Anterior cingulate cortex (tissue), 58 donors: ENCODE measurements at regions not wholly inside any gene's neighbourhood (a gene's known extent, or its start where the extent isn't known, plus 50 kb on each side); places are given as distances from the start of the nearest gene placed in this dataset.
A peak's percentile ranks its signal among the peaks of the same experiment; 100 is the strongest.
"Not testable (repeated sequence)": the region's sequence is repeated elsewhere in the genome, so short reads cannot be mapped to it uniquely, and the experiment has no call there.

Source experiments
- DNase-seq, 58 donors: peaks; one replicate each; lab custom pipeline; 2025; lab: John Stamatoyannopoulos, UW

- no peak for DNase-seq
Observed at GRCh38 chr13:59024434-59024833, 1139.3 kb downstream of the DIAPH3 start.

DNA sequence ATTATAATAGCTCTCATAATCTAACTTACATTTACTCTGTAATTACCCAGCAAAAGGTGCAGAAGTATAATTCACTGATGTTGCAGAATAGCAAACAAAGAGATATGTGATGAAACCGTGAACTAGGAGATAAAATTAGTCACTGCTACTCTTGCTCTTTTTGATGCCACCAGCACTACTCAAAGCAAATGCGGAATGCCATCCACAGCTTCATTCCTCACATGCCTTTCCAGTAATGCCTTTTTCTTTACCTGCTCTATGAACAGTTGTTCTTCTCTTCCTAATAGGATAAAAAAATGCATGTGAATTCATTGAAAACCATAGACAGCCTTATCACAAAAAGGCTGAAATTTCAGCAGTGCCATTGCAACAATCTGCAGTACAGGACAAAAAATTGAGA, 1129.5 kb downstream of the DIAPH3 start:
- DNase-seq = no peak

GRCh38 chr13:59038824-59039223, 1124.9 kb downstream of the DIAPH3 start:
- DNase-seq = no peak

GRCh38 chr13:59043016-59043415, 1120.7 kb downstream of the DIAPH3 start:
- no peak for DNase-seq

DNA sequence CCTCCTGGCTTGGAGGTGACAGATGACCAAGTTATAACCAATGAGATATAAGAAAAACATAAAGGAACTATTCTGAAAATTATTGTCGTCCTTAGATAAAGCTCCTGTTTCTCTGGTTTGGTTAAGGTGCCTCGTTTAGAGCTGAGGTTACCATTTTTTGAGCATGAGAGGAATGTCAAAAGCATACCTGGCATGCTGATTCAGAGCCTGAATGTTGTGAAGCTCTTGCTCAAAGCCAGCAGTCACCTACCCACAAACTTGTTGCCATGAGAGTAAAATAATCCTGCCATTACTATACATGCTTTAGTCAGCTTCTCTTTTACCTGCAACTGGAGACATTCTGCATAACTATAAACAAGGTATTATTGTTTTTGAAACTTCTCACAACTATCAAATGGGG, 1116.2 kb downstream of the DIAPH3 start:
- no peak for DNase-seq

DNA sequence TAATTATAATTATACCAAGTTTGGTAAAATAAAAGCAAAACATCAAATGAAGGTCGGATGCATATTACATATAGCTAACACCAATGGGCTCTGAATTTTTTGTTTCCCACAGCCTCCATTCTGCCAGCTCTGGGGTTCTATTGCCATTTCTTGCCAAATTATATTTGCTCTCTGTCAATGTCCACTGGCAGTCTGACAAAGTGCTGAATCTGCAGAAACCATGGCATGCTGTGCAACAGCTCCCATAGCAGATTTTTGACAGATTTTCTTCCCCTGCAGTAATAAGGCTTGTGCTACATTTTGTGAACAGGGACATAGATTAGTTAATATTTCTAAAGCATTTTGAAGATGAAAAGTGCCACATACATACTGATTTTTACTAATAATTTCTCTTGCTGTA, 1102.1 kb downstream of the DIAPH3 start:
- no peak for DNase-seq

DNA sequence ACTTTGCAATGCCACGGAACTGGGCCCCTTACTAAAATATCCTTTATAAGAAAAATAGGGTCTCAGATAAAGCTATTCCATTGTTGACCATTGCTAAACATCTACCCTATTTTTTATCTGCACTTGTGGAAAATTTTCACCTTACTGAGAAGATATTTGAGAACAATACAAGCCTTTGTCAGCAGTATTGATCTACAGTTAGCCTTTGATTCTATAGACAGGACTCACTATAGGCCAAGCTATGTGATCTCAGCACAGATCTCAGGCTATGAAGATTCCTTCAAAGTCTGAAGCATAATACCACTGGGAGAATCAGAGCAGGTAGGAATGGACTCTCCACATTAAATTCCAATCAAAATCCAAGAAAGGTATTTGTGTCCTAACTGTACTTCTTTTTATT, 1099.7 kb downstream of the DIAPH3 start:
- no peak for DNase-seq

DNA sequence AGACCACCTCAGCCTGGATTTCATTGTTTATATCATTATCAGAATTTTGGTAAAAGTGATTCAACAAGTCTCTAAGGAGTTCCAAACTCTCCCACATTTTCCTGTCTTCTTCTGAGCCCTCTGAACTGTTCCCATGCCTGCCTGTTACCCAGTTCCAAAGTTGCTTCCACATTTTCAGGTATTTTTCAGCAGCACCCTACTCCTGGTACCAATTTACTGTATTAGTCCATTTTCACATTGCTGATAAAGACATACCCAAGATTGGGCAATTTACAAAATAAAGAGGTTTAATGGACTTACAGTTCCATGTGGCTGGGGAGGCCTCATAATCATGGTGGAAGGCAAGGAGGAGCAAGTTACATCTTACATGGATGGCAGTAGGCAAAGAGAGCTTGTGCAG, 1087.3 kb downstream of the DIAPH3 start:
- not testable (repeated sequence) for DNase-seq

- no peak for DNase-seq
Observed at GRCh38 chr13:59086147-59086546, 1077.6 kb downstream of the DIAPH3 start.

GRCh38 chr13:59088716-59089115, 1075.0 kb downstream of the DIAPH3 start:
- no peak for DNase-seq

GRCh38 chr13:59094181-59094580, 1069.5 kb downstream of the DIAPH3 start:
- DNase-seq = no peak

DNA sequence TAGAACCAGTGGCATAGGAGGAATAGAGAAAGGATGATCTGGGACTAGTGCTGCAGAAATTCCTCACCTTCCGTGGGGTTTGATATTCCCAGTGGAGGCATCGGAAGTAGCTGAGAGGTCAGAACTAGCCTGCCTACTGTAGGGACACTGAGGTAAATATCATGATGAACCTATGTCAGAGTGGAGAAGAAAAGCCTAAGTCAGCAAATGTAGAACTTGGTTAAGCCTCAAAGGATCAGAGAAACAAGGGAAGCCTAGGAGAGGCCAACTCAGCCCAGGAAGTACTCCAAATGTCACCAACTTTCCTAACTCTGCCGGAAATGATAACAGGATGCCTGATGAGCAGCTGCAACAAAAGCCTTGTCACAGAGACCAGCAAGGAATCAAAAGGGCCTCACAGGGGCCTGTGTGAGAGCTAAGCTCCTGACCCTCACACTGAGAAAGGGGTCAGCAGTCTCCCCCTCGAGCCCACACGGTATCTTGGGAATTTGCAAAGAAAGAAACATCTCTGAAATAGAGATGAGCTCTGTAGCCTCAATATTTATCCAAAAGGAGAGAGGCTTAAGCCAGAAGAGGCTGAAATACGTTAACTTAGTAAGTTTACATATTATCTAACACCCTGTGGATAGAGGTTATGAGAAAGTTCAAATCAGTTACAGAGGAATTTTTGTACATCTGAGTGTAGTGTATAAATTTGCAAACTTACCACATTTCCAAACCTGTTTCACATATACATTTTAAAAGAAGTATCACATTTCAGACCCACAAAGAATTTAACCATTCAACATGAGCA, 1064.3 kb downstream of the DIAPH3 start:
- DNase-seq = no peak

DNA sequence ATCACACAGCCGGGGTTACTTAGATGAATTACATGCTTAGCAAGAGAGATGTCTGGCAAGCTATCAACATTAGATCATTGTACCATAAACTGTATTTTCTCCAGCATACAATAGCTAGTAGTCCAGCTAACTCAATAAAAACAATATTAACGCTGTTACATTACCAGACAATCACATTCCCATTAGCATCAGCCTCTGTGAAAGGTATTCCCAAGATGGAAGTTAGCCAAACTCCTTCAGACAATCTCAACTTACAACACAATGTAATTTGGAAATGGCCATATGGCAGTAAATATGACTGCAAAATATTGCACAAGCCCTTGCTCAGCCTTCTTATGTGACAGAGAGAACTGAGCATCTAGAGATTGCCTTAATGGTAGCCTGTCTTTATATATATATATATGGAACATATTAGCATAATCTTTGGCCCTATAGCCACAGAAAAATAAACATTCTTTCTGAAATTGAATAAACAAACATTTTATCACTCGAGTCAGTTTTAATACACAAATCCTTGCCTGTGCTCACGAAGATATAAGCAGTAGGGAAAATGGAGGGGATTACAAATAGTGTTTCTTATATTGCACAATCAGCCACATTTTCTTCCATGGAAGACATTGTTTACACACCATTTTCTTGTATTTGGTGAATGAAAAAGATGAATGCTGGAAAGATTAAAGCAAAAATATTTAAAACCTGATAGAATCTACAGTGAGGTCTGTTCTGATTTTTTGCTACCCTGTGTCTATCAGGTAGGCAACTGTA, 1060.5 kb downstream of the DIAPH3 start:
- no peak for DNase-seq

GRCh38 chr13:59111751-59112171, 1052.0 kb downstream of the DIAPH3 start:
- peak in 1 of 58 donors; percentile 13 for DNase-seq

DNA sequence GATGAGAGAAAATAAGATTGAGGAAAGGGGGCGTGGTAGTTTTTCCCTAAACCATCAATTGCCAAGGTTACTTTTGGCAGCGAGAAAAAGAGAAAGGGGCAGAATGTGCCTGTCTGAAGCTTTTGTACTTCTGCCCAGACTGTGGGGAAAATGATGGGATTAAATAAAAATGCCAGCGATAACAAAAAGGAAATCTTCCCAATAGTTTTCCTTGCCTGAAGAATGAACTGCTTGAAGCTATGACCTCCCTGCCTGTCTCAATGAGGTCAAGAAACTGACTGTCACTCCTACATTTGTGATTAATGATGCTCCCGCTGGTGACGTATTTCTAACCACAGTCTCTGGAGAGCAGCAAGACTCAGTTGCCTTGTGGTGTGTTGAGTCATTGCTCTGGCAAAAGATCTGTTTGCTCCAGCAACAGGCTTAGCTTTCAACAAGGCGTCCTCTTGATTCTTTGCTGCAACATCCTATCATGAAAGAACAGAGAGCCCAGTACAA, 1051.5 kb downstream of the DIAPH3 start:
- peak in 31 of 58 donors; percentile 1 to 71 (median 13) for DNase-seq

GRCh38 chr13:59119475-59119874, 1044.3 kb downstream of the DIAPH3 start:
- no peak for DNase-seq

DNA sequence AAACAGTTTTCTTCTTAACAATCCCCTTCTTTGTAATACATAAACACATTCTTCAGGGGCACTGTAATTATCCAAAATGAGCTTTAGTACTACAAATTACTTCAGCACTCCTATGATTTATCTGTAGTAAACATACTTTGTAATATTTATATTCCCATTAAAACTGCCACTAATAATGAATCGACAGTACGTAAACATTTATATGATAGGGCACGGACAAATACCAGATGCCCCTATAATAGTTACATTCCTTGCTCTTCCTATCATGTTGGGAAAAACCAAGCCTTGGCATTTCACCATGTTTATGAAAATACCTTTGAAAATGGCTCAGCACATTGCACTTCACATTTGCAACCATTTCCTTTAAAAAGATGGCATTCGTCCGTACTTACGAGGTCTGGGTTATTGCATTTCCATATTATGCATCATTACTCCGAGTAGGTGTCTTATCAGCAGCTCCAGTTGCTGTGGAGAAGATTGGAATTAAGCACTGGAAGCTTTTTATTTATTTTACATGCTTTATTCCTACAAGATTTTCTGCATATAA, 1043.4 kb downstream of the DIAPH3 start:
- DNase-seq = no peak

DNA sequence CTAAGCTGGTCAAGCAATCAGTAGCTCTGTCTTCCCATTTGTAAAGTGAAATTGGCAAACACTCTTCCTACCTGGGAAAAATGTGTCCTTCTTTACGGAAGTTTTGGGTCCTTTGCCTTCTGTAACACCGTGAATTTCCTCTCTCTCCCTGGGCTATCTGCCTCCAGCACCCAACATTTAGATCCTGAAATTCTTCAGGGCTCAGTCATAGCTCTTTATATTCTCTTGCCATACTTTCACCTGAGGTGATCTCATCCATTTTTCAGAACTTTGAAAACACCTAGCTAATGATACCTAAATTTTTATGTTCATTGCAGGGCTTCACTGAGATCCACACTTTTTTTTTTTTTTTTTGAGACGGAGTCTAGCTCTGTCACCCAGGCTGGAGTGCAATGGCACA, 1042.2 kb downstream of the DIAPH3 start:
- no peak for DNase-seq

DNA sequence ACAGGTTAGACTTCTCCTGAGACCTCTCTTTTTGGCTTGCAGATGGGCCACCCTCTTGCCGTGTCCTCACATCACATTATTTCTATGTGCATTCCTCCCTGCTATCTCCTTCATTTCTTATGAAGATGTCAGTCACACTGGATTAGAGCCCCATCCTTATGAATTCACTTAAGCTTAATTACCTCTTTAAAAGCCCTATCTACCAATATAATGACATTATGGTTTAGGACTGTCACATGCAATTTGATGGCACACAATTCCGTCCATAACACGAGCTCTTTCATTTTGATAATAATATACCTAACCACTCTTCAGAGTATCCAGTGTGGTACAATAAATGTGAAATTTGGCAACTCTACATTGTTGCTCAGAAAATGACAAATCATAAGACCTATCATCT, 1037.3 kb downstream of the DIAPH3 start:
- no peak for DNase-seq

GRCh38 chr13:59133903-59134302, 1029.8 kb downstream of the DIAPH3 start:
- no peak for DNase-seq

DNA sequence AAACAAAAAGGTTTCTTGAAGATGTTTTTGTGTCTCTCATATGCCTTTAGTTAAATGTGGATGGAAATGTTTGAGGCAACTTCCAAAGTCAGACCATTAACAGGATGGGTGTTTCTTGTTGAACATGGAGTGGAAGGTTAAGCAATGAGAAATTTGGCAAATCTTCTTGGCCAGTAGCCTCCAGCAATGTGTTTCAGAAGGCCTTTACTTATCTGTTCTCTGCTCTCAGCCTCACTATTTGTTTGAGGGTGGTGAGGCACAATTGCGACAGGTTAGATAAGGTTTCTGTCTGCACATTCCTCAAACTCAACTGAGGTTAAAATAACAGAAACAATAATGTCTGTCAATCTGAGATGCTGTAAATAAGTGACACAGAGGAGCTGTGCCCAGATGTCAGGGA, 1019.0 kb downstream of the DIAPH3 start:
- DNase-seq = no peak
